Peyer's patch (tissue), 4 donors: ENCODE measurements at regions not wholly inside any gene's neighbourhood (a gene's known extent, or its start where the extent isn't known, plus 50 kb on each side); places are given as distances from the start of the nearest gene placed in this dataset.

ENCODE experiments used
- DNase-seq, 3 donors: peaks; one replicate each; pipeline ENCODE4 v3.0.0-alpha.2; 2017 to 2019
- H3K27ac ChIP-seq, 4 donors: fragments of 200-600 bp; sonication (generic); one replicate each; pipeline ENCODE4 v1.5.1; 2016 to 2019
- H3K27me3 ChIP-seq, 2 donors: fragments of 200-600 bp; sonication (generic); one replicate each; pipeline ENCODE4 v1.5.1; 2019
- H3K36me3 ChIP-seq, 3 donors: fragments of 200-600 bp; sonication (generic); one replicate each; pipeline ENCODE4 v1.5.1; 2016 to 2019
- H3K4me1 ChIP-seq, 4 donors: fragments of 200-600 bp; sonication (generic); one replicate each; pipeline ENCODE4 v1.5.1; 2016 to 2019
- H3K4me3 ChIP-seq, 4 donors: fragments of 200-600 bp; sonication (generic); 1 replicate in 3 of 4; 2 replicates in 1 of 4; pipeline ENCODE4 v1.5.1; 2016 to 2019; ENCODE audit warnings: mild to moderate bottlenecking in 1 of 4
- H3K9me3 ChIP-seq, 4 donors: fragments of 200-600 bp; sonication (generic); one replicate each; pipeline ENCODE4 v1.5.1; 2016 to 2019; ENCODE audit warnings: mild to moderate bottlenecking in 1 of 4
- CTCF ChIP-seq, 6 experiments: fragments of 450-650 bp in 4 of 6; fragments of 200-600 bp in 2 of 6; sonication (generic) in 1 of 6; IDR thresholded peaks; one replicate each; pipeline ENCODE4 v1.5.1; 2017 to 2019; ENCODE audit warnings: antibody characterized with exemption in 6 of 6, mild to moderate bottlenecking in 3 of 6, moderate library complexity in 1 of 6
- POLR2A ChIP-seq, 2 donors: fragments of 450-650 bp; IDR thresholded peaks; one replicate each; pipeline ENCODE4 v1.5.1; 2017; ENCODE audit warnings: antibody characterized with exemption in 2 of 2, mild to moderate bottlenecking in 2 of 2, moderate library complexity in 2 of 2

- TF ChIP-seq CTCF (IDR thresholded peaks at IDR 0.05): no peak
- no peak for TF ChIP-seq POLR2A (IDR thresholded peaks at IDR 0.05)
- no peaks in the 10 kb centered on the region for H3K9me3 ChIP-seq
- DNase-seq: no peak
- H3K4me3 ChIP-seq: no peak overlapping the region
- no peaks in the 10 kb centered on the region for H3K27me3 ChIP-seq
- no peaks in the 10 kb centered on the region for H3K4me1 ChIP-seq
- H3K27ac ChIP-seq: no peak overlapping the region
- no peaks in the 10 kb centered on the region for H3K36me3 ChIP-seq
Measured at GRCh38 chr13:85535316-85536084, 263.7 kb downstream of the SLITRK6 start.

- TF ChIP-seq CTCF (IDR thresholded peaks at IDR 0.05): no peak
- no peak for TF ChIP-seq POLR2A (IDR thresholded peaks at IDR 0.05)
Measured at GRCh38 chr13:85533911-85534310, 265.3 kb downstream of the SLITRK6 start.

GRCh38 chr13:85529218-85529594, 270.0 kb downstream of the SLITRK6 start:
- TF ChIP-seq CTCF (IDR thresholded peaks at IDR 0.05) (no peak), POLR2A (IDR thresholded peaks at IDR 0.05) (no peak)
- Histone ChIP-seq H3K27ac (no peak overlapping the region), H3K36me3 (no peaks in the 10 kb centered on the region)

More at GRCh38 chr13:85533911-85534310, 265.3 kb downstream of the SLITRK6 start:
- Histone ChIP-seq H3K4me3 (no peak overlapping the region), H3K36me3 (no peaks in the 10 kb centered on the region), H3K9me3 (no peaks in the 10 kb centered on the region), H3K27ac (no peak overlapping the region), H3K4me1 (no peaks in the 10 kb centered on the region), H3K27me3 (no peaks in the 10 kb centered on the region)
- no peak for DNase-seq

GRCh38 chr13:85528491-85529217, 270.6 kb downstream of the SLITRK6 start:
- DNase-seq: no peak
- Histone ChIP-seq H3K9me3 (no peaks in the 10 kb centered on the region), H3K4me3 (no peak overlapping the region), H3K36me3 (no peaks in the 10 kb centered on the region), H3K27me3 (no peaks in the 10 kb centered on the region), H3K4me1 (no peaks in the 10 kb centered on the region), H3K27ac (no peak overlapping the region)
- TF ChIP-seq POLR2A (IDR thresholded peaks at IDR 0.05) (no peak), CTCF (IDR thresholded peaks at IDR 0.05) (no peak)

More at GRCh38 chr13:85529218-85529594, 270.0 kb downstream of the SLITRK6 start:
- Histone ChIP-seq H3K4me1 (no peaks in the 10 kb centered on the region), H3K9me3 (no peaks in the 10 kb centered on the region), H3K4me3 (no peak overlapping the region), H3K27me3 (no peaks in the 10 kb centered on the region)
- no peak for DNase-seq

GRCh38 chr13:85527316-85527715, 271.9 kb downstream of the SLITRK6 start:
- no peaks in the 10 kb centered on the region for H3K27me3 ChIP-seq
- no peaks in the 10 kb centered on the region for H3K4me1 ChIP-seq
- TF ChIP-seq CTCF (IDR thresholded peaks at IDR 0.05) (no peak), POLR2A (IDR thresholded peaks at IDR 0.05) (no peak)
- no peak for DNase-seq
- no peak overlapping the region for H3K27ac ChIP-seq
- H3K36me3 ChIP-seq: no peaks in the 10 kb centered on the region
- no peak overlapping the region for H3K4me3 ChIP-seq
- H3K9me3 ChIP-seq: no peaks in the 10 kb centered on the region
